GM19035 (cell line): ENCODE measurements at regions not wholly inside any gene's neighbourhood (a gene's known extent, or its start where the extent isn't known, plus 50 kb on each side); places are given as distances from the start of the nearest gene placed in this dataset.

Experiments
- ATAC-seq: cut with Tn5 transposase; IDR thresholded peaks from one replicate; pipeline ENCODE4 v1.9.1; 2021; ENCODE audit not compliant: unreplicated experiment

DNA sequence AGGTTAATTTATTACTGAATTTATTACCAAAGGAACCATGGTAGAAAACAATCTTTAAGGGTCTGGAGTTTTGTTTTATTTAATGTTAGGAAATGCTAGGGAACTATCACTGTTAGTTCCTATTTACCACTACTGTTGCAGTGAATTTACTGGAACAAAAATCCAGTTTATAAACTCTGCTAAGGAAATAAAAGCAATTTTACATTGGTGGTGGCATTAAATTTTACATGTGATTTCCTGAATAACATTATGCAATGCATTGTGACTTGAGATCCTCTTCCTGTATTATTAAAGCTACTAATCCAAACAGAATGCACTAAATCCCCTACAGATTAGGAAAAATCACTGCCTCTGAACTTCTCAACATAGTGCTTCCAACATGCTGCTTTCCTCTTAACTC, 599.5 kb upstream of the PTGER4 start:
- ATAC-seq = no peak

DNA sequence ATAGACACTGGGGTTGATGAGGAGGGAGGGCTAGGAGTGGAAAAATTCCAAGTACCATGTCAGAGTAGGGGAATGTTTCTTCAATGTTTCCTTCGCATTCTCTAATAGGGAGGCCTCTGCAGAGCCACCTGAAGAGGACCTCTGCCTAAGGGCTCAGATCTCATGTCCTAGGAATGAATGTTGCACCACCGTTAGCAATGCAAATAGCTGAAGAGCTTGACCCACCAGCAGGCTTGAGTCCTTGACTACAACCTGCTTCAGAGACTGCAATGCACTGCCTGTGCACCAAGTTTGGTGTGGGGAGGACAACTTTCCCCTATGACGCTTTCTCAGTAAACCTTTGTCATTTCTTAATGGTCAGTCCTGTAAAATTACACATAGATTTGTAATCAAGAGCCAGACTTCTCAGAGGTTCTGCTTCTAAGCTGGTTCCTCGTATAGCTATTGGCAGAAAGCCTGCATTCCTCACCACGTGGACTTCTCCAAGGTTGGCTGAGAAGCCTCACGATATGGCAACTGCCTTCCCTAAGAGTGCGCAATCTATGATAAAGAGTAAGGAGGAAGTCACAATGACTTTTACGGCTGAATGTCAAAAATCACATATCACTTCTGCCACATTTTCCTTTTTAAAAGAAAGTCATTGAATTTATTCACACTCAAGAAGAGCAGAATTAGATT, 600.7 kb upstream of the PTGER4 start:
- ATAC-seq = no peak

DNA sequence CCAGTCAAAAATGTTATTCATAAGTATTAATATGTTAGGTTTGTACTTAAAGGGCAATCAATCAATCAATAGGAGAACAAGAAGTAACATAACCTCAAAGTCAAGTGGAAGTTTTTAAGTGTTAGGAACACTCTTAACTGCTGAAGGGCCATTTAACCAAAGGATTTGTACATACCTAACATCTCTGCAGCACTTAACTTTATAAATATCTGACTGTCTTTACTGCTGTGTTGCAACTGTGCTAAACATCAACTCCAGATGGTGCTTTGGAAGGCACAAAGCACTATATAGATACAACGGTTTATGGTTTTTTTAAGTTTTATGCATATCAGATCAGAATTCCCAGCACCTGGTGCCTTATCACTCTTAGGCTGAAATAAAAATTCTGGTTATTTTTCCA, 604.9 kb upstream of the PTGER4 start:
- no peak for ATAC-seq

DNA sequence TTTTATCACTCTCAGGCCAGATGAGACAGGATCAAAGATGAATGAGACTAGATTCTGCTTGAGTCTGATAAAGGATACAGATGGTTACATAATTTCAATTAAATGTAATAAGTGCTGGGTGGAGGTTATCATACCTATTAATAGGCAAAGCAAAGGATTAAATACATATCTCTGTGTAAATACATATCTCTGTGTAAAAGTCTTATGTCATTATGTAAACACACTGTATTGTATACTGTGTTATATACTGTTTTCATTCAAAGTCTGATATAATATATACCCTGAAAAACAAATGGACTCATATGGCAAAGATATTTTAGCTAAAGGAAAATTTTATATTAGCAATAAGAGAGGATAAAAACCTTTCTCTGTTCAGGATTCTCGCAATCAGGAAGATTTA, 605.8 kb upstream of the PTGER4 start:
- ATAC-seq = no peak

- no peak for ATAC-seq
Measured at GRCh38 chr5:40071870-40072269, 607.8 kb upstream of the PTGER4 start.

DNA sequence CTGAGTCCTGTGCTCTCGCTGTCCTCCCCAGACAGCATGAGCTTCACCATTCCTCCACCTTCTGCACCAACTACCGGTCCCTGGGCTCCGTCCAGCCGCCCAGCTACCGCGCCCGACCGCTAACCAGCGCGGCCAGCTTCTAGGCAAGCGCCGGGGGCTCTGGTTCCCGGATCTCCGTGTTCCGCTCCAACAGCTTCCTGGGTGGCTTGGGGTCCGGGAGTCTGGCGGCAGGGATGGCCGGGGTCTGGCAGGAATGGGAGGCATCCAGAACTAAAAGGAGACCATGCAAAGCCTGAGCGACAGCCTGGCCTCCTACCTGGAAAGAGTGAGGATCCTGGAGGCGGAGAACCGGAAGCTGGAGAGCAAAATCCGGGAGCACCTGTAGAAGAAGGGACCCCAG, 613.1 kb upstream of the PTGER4 start:
- no peak for ATAC-seq

GRCh38 chr5:40052808-40053207, 626.9 kb upstream of the PTGER4 start:
- no peak for ATAC-seq

- no peak for ATAC-seq
Measured at GRCh38 chr5:40046792-40047191, 622.0 kb upstream of the DAB2 start.

GRCh38 chr5:40045429-40045828, 620.6 kb upstream of the DAB2 start:
- ATAC-seq = no peak

DNA sequence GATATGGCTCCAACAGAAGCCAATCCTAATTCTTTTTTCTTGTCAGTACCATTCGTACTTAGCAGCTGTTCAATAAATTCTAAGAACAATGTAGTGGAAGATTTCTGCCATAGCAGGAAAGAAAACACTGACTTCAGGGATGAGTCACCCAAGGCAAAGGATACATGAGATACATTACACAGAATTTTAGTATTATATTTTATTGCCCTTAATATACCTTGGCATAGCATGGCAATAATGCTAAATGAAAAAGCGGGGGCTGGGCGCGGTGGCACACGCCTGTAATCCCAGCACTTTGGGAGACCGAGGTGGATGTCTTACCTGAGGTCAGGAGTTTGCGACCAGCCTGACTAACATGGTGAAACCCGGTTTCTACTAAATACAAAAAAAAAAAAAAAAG, 619.1 kb upstream of the DAB2 start:
- ATAC-seq = no peak

DNA sequence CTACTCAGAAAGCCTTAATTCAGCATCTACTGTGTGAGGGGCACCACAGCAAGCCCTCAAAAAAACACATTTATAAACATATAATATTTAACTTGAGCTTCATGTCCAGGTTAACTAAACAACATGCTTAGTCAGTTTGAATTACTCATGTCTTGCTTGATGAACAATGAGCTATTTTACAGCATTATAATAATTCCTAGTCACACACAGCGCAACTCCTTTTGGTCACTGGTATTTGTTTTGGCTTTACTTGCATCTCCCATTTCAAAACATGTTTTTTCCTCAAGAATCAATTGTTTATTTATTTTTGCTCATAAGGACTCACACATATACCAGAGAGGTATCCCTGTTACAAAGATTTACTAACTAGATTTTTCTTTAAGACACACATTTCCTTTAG, 616.7 kb upstream of the DAB2 start:
- ATAC-seq = no peak

GRCh38 chr5:40037713-40038112, 612.9 kb upstream of the DAB2 start:
- ATAC-seq = no peak

- ATAC-seq = no peak
Measured at GRCh38 chr5:40034441-40034840, 609.7 kb upstream of the DAB2 start.

DNA sequence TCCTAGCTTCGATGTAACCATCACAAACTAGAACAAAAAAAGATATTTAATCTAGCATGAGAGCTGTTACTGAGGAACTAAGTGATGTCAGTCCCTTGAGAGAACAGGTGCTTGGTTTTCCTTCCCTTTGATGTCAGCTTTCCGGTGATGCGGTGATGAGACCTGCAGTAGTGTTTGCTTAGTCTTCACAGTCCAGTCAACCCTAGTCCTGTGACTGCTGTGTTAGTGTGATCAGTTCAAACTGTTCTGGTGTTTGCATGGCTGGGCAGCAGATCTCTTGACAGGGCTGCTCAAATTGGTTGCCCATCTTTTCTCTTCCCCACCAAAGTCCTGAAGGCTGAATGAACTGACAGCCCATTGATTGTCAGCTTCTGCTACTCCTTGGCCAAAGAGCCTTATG, 608.6 kb upstream of the DAB2 start:
- ATAC-seq = peak; percentile 89

GRCh38 chr5:40033009-40033408, 608.2 kb upstream of the DAB2 start:
- ATAC-seq = no peak

GRCh38 chr5:40030661-40031060, 605.9 kb upstream of the DAB2 start:
- no peak for ATAC-seq

- no peak for ATAC-seq
Measured at GRCh38 chr5:40029711-40030495, 605.1 kb upstream of the DAB2 start.

GRCh38 chr5:40027400-40027799, 602.6 kb upstream of the DAB2 start:
- no peak for ATAC-seq

- ATAC-seq = no peak
Measured at GRCh38 chr5:40025586-40025985, 600.8 kb upstream of the DAB2 start.

DNA sequence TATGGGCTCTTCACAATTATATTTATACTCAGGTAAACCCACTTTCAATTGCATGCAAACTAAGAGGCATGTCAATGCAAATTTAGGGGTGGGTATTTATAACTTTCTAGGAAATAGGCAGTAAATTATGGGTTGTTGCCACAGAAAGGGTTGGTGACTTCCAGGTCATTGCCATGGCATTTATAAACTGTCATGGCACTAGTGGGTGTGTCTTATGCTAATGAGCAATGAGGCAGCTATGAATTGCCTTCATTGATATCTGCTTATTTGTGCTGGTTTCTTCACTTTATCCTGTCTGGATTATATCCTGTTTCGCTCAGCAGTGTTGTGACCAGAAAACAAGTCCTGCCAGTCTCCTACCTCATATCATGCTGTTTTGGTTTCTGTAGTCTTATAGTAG, 597.3 kb upstream of the DAB2 start:
- ATAC-seq = no peak

DNA sequence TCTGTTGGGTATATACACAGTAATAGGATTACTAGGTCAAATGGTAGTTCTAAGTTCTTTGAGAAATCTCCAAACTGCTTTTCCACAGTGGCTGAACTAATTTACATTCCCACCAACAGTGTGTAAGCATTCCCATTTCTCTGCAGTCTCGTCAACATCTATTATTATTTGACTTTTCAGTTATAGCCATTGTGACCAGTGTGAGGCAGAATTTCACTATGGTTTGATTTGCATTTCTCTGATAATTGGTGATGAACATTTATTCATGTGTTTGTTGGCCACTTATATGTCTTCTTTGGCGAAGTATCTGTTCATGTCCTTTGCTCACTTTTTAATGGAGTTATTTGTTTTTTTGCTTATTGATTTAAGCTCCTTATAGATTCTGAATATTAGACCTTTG, 596.2 kb upstream of the DAB2 start:
- ATAC-seq = no peak

- ATAC-seq = no peak
Measured at GRCh38 chr5:40017918-40018317, 593.1 kb upstream of the DAB2 start.

GRCh38 chr5:40017135-40017534, 592.4 kb upstream of the DAB2 start:
- no peak for ATAC-seq
